Globus pallidus (tissue), 1 donor: ENCODE measurements at regions not wholly inside any gene's neighbourhood (a gene's known extent, or its start where the extent isn't known, plus 50 kb on each side); places are given as distances from the start of the nearest gene placed in this dataset.

ENCODE experiments used
- DNase-seq: peaks from one replicate; pipeline ENCODE4 v3.0.0-alpha.2; 2015; ENCODE audit warnings: low spot score

GRCh38 chr5:167595196-167595595 is 696.2 kb upstream of the WWC1 start:
- DNase-seq = no peak

- no peak for DNase-seq
These were observed 693.3 kb upstream of the WWC1 start for GRCh38 chr5:167598166-167598565.

GRCh38 chr5:167602067-167602466 is 689.4 kb upstream of the WWC1 start:
- DNase-seq = no peak

GRCh38 chr5:167603135-167603534 is 688.3 kb upstream of the WWC1 start:
- no peak for DNase-seq

- no peak for DNase-seq
These were observed 682.8 kb upstream of the WWC1 start for GRCh38 chr5:167608390-167609272.

GRCh38 chr5:167614294-167615021 is 677.0 kb upstream of the WWC1 start:
- DNase-seq = peak; percentile 7

GRCh38 chr5:167616043-167616890 is 675.2 kb upstream of the WWC1 start:
- DNase-seq = no peak

- no peak for DNase-seq
These were observed 668.1 kb upstream of the WWC1 start for GRCh38 chr5:167623354-167623753.

- no peak for DNase-seq
These were observed 667.4 kb upstream of the WWC1 start for GRCh38 chr5:167624053-167624452.

GRCh38 chr5:167626341-167627123 is 664.9 kb upstream of the WWC1 start:
- no peak for DNase-seq

GRCh38 chr5:167629634-167630033 is 661.8 kb upstream of the WWC1 start:
- DNase-seq = no peak

GRCh38 chr5:167631191-167631590 is 660.3 kb upstream of the WWC1 start:
- no peak for DNase-seq

GRCh38 chr5:167633114-167633513 is 658.3 kb upstream of the WWC1 start:
- DNase-seq = no peak

GRCh38 chr5:167633931-167634341 is 657.5 kb upstream of the WWC1 start:
- no peak for DNase-seq

- DNase-seq = no peak
These were observed 657.0 kb upstream of the WWC1 start for GRCh38 chr5:167634432-167634831.

GRCh38 chr5:167638816-167639215 is 652.6 kb upstream of the WWC1 start:
- DNase-seq = no peak

GRCh38 chr5:167639273-167639672 is 652.2 kb upstream of the WWC1 start:
- no peak for DNase-seq

- DNase-seq = no peak
These were observed 651.7 kb upstream of the WWC1 start for GRCh38 chr5:167639766-167640165.

- DNase-seq = no peak
These were observed 649.3 kb upstream of the WWC1 start for GRCh38 chr5:167642181-167642580.

- no peak for DNase-seq
These were observed 648.5 kb upstream of the WWC1 start for GRCh38 chr5:167642779-167643517.
